ENCODE measurements at regions not wholly inside any gene's neighbourhood (a gene's known extent, or its start where the extent isn't known, plus 50 kb on each side); places are given as distances from the start of the nearest gene placed in this dataset.
"Not testable (repeated sequence)": the region's sequence is repeated elsewhere in the genome, so short reads cannot be mapped to it uniquely, and the experiment has no call there.

DNA sequence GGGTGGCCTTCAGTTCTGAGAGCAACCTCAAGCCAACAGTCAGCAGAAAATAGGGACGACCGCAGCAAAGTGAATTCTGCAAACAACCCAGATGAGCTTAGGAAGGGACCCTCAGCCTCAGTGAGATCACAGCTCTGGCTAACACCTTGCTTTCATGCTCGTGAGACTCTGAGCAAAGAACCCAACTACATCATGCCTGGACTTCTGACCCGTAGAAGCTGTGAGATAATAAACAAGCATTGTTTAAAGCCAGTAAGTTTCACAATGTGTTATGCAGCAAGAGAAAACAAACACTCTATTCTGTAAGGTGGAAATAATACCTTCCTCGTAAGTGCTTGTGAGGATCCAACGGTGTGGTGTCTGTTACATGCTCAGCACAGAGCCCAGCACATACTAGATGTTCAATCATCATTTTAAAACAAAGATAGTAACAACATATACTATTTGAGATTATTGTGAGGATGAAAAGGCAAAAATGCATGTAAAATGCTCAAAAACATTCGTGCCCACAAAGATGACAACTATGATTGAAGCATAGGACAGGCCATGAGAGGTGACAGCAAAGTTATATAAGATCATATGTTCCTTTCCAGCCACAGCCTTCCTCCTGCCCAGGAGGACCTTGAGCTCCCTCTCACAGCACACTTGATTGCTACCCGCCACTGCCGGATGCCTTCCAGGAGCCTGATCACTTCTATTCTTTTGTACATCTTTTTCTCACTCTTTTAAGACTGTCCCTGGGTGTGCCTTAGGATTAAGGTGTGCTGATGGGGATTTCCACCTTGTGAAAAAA lies 433.3 kb downstream of the BUD13 start:
- Histone ChIP-seq H3K4me1 (no peaks in the 10 kb centered on the region), H3K36me3 (no peaks in the 10 kb centered on the region), H3K9me3 (peaks cover 0 to 6% of the 10 kb centered on the region in 2 donors), H3K27me3 (no peaks in the 10 kb centered on the region), H3K4me3 (no peak overlapping the region), H3K27ac (no peak overlapping the region)
- DNase-seq (no peak), ATAC-seq (no peak)
- no peak for TF ChIP-seq CTCF (IDR thresholded peaks at IDR 0.05)
- intact Hi-C loops (cut with DNase I) = no loop called here

GRCh38 chr11:116338500-116338899 lies 434.3 kb downstream of the BUD13 start:
- H3K27ac ChIP-seq; H3K36me3 ChIP-seq; H3K4me3 ChIP-seq; H3K27me3 ChIP-seq; ATAC-seq; intact Hi-C loops (cut with DNase I); DNase-seq; H3K4me1 ChIP-seq; H3K9me3 ChIP-seq: not testable (repeated sequence)

DNA sequence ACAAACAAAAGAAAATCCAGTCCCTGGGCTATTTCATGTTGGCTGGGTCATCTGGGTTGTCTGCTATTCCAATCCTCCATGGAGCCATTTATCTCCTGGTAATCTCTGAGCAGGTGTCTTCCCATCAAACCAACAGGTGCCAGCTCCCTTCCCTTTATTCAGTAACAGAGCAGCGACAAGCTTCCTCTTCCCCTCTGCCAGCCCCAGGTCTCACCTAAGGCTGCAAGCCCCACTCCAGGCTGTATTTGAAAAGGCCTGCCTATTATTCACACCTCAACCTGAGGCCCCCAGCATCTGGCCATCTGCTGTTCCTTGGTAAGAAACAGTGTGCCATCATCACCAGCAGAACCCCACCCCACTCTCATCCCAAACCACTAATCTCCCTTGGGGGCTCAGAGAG lies 436.2 kb downstream of the BUD13 start:
- no peaks in the 10 kb centered on the region for H3K36me3 ChIP-seq
- no peaks in the 10 kb centered on the region for H3K27me3 ChIP-seq
- no peak for DNase-seq
- peaks cover 0 to 6% of the 10 kb centered on the region in 2 donors for H3K9me3 ChIP-seq
- H3K4me1 ChIP-seq = no peaks in the 10 kb centered on the region
- intact Hi-C loops (cut with DNase I) = no loop called here
- no peak overlapping the region for H3K4me3 ChIP-seq
- H3K27ac ChIP-seq = no peak overlapping the region
- no peak for TF ChIP-seq CTCF (IDR thresholded peaks at IDR 0.05)
- ATAC-seq = no peak

DNA sequence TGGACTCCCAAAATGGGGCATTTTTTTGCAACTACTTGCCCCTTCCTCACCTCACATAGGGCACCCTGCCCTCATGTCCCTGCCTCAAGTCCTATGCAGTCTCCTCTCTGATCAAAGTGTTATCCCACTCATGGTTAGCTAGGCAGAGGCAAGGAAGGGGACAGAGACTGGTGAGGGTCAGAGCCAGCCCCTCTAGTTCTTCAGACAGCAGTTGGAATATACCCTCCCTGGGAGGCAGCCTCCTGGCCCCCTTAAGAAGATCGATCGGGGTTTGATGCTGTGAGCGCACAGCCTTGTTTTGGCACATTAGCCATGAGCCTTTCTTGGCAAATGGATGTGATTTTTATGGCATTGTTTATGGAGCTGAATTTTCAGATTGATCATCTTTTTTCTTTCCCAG lies 436.9 kb downstream of the BUD13 start:
- ATAC-seq (no peak), DNase-seq (no peak)
- Histone ChIP-seq H3K9me3 (peaks cover 0 to 6% of the 10 kb centered on the region in 2 donors), H3K27me3 (no peaks in the 10 kb centered on the region), H3K4me1 (no peaks in the 10 kb centered on the region), H3K4me3 (no peak overlapping the region), H3K36me3 (no peaks in the 10 kb centered on the region), H3K27ac (no peak overlapping the region)
- intact Hi-C loops (cut with DNase I) = no loop called here
- no peak for TF ChIP-seq CTCF (IDR thresholded peaks at IDR 0.05)

- H3K4me3 ChIP-seq = no peak overlapping the region
- peaks cover 0 to 6% of the 10 kb centered on the region in 2 donors for H3K9me3 ChIP-seq
- no peaks in the 10 kb centered on the region for H3K27me3 ChIP-seq
- TF ChIP-seq CTCF (IDR thresholded peaks at IDR 0.05) = no peak
- H3K4me1 ChIP-seq = no peaks in the 10 kb centered on the region
- ATAC-seq (no peak), DNase-seq (no peak)
- no peaks in the 10 kb centered on the region for H3K36me3 ChIP-seq
- intact Hi-C loops (cut with DNase I) = no loop called here
- no peak overlapping the region for H3K27ac ChIP-seq
These were observed 437.7 kb downstream of the BUD13 start for GRCh38 chr11:116335078-116335477.

DNA sequence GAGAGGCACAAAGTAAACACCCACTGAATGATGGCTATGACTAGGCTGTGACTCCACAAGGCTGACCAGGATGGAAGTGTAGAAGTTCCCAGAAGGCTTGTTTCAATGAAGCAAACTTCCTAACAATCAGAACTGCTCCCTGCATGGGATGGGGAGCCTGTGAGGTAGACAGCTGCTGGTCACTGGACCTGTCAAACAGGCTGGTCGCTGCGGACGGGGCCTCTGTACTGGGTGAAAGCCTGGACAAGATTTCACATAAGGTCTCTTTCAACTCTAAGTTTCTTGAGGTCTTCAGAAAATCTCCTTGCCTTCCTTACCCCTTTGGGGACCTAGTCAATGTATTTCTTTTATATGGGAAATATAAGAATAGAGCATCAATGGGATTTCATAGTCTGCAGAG lies 438.2 kb downstream of the BUD13 start:
- Histone ChIP-seq H3K4me1 (no peaks in the 10 kb centered on the region), H3K27me3 (no peaks in the 10 kb centered on the region), H3K36me3 (no peaks in the 10 kb centered on the region), H3K27ac (no peak overlapping the region), H3K4me3 (no peak overlapping the region), H3K9me3 (peaks cover 0 to 6% of the 10 kb centered on the region in 2 donors)
- ATAC-seq = no peak
- TF ChIP-seq CTCF (IDR thresholded peaks at IDR 0.05) = no peak
- intact Hi-C loops (cut with DNase I) = no loop called here
- DNase-seq = no peak
